Umbilical cord (tissue), 1 donor: ENCODE measurements at regions not wholly inside any gene's neighbourhood (a gene's known extent, or its start where the extent isn't known, plus 50 kb on each side); places are given as distances from the start of the nearest gene placed in this dataset.

ENCODE experiments used
- DNase-seq: peaks from one replicate; pipeline ENCODE4 v3.0.0-alpha.2; 2015; ENCODE audit warnings: low spot score

GRCh38 chr14:62143245-62143644 lies 381.0 kb downstream of the SNAPC1 start:
- DNase-seq: peak; percentile 89

GRCh38 chr14:62144863-62145262 lies 382.6 kb downstream of the SNAPC1 start:
- DNase-seq: no peak

GRCh38 chr14:62146030-62146429 lies 383.8 kb downstream of the SNAPC1 start:
- DNase-seq: no peak

- no peak for DNase-seq
Observed at GRCh38 chr14:62156052-62156451, 393.8 kb downstream of the SNAPC1 start.

- no peak for DNase-seq
Observed at GRCh38 chr14:62158779-62159178, 396.6 kb downstream of the SNAPC1 start.

- DNase-seq: no peak
Observed at GRCh38 chr14:62159314-62159713, 397.1 kb downstream of the SNAPC1 start.

GRCh38 chr14:62162998-62163589 lies 400.9 kb downstream of the SNAPC1 start:
- peak; percentile 70 for DNase-seq

GRCh38 chr14:62168564-62169155 lies 406.4 kb downstream of the SNAPC1 start:
- no peak for DNase-seq

GRCh38 chr14:62179367-62180018 lies 417.3 kb downstream of the SNAPC1 start:
- DNase-seq: peak; percentile 89

GRCh38 chr14:62181591-62181990 lies 419.4 kb downstream of the SNAPC1 start:
- no peak for DNase-seq

GRCh38 chr14:62185078-62185477 lies 422.9 kb downstream of the SNAPC1 start:
- DNase-seq: no peak

- no peak for DNase-seq
Observed at GRCh38 chr14:62187265-62187664, 425.0 kb downstream of the SNAPC1 start.

GRCh38 chr14:62189698-62190097 lies 427.5 kb downstream of the SNAPC1 start:
- DNase-seq: peak; percentile 18

- no peak for DNase-seq
Observed at GRCh38 chr14:62206456-62206855, 444.2 kb downstream of the SNAPC1 start.

- peak; percentile 59 for DNase-seq
Observed at GRCh38 chr14:62209287-62209899, 447.2 kb downstream of the SNAPC1 start.

GRCh38 chr14:62213516-62213915 lies 451.3 kb downstream of the SNAPC1 start:
- peak; percentile 9 for DNase-seq

- DNase-seq: no peak
Observed at GRCh38 chr14:62216121-62216520, 453.9 kb downstream of the SNAPC1 start.

GRCh38 chr14:62234849-62235248 lies 472.6 kb downstream of the SNAPC1 start:
- no peak for DNase-seq

- DNase-seq: no peak
Observed at GRCh38 chr14:62244221-62244620, 482.0 kb downstream of the SNAPC1 start.

GRCh38 chr14:62247266-62247665 lies 485.0 kb downstream of the SNAPC1 start:
- peak; percentile 57 for DNase-seq

GRCh38 chr14:62251237-62251636 lies 489.0 kb downstream of the SNAPC1 start:
- DNase-seq: no peak

GRCh38 chr14:62253171-62253570 lies 491.0 kb downstream of the SNAPC1 start:
- peak; percentile 19 for DNase-seq

GRCh38 chr14:62253911-62254310 lies 491.7 kb downstream of the SNAPC1 start:
- peak; percentile 60 for DNase-seq
